SK-N-SH treated with all-trans-retinoic acid at 6 μM for 48 hours (cell line): ENCODE measurements at regions not wholly inside any gene's neighbourhood (a gene's known extent, or its start where the extent isn't known, plus 50 kb on each side); places are given as distances from the start of the nearest gene placed in this dataset.
"Not testable (repeated sequence)": the region's sequence is repeated elsewhere in the genome, so short reads cannot be mapped to it uniquely, and the experiment has no call there.

Experiments used
- ATAC-seq: fragments of 200-7000 bp; cut with Tn5 transposase; 3 replicates; pipeline ENCODE4 v1.9.1; 2020; ENCODE audit warnings: mild to moderate bottlenecking, moderate library complexity
- ARNTL ChIP-seq: fragments of 450-650 bp; formaldehyde crosslinking; IDR thresholded peaks from 2 replicates; pipeline ENCODE4 v1.5.0; 2020; ENCODE audit warnings: low read depth, mild to moderate bottlenecking, moderate library complexity, borderline replicate concordance
- BACH2 ChIP-seq: fragments of 250-450 bp; sonication (Bioruptor Pico); IDR thresholded peaks from 2 replicates; pipeline ENCODE4 v1.9.0; 2021; ENCODE audit warnings: mild to moderate bottlenecking, borderline replicate concordance
- CREB5 ChIP-seq: fragments of 250-450 bp; sonication (Bioruptor Pico); IDR thresholded peaks from 2 replicates; pipeline ENCODE4 v1.5.1; 2020; ENCODE audit warnings: low read depth, mild to moderate bottlenecking, moderate library complexity
- CSDC2 ChIP-seq: fragments of 250-450 bp; sonication (Bioruptor Pico); IDR thresholded peaks from 2 replicates; pipeline ENCODE4 v1.5.0; 2020; ENCODE audit warnings: mild to moderate bottlenecking, moderate library complexity
- CSRNP3 ChIP-seq: fragments of 250-450 bp; sonication (Bioruptor Pico); IDR thresholded peaks from 2 replicates; pipeline ENCODE4 v1.5.1; 2021; ENCODE audit warnings: mild to moderate bottlenecking, moderate library complexity
- ESRRG ChIP-seq: fragments of 250-450 bp; sonication (Bioruptor Pico); IDR thresholded peaks from 2 replicates; pipeline ENCODE4 v1.6.1; 2021; ENCODE audit warnings: mild to moderate bottlenecking
- GLIS3 ChIP-seq: fragments of 250-450 bp; sonication (Bioruptor Pico); IDR thresholded peaks from 2 replicates; pipeline ENCODE4 v1.5.0; 2020; ENCODE audit warnings: mild to moderate bottlenecking, moderate library complexity
- ISL1 ChIP-seq: fragments of 250-450 bp; sonication (Bioruptor Pico); IDR thresholded peaks from 2 replicates; pipeline ENCODE4 v2.1.2; 2022; ENCODE audit warnings: mild to moderate bottlenecking, moderate library complexity
- OSR1 ChIP-seq: fragments of 250-450 bp; sonication (Bioruptor Pico); IDR thresholded peaks from 2 replicates; pipeline ENCODE4 v1.8.0; 2022; ENCODE audit warnings: moderate library complexity, mild to moderate bottlenecking, inconsistent platforms
- PATZ1 ChIP-seq: fragments of 250-450 bp; sonication (Bioruptor Pico); IDR thresholded peaks from 2 replicates; pipeline ENCODE4 v1.8.0; 2020; ENCODE audit warnings: mild to moderate bottlenecking, moderate library complexity, borderline replicate concordance
- POU6F1 ChIP-seq: fragments of 250-450 bp; sonication (Bioruptor Pico); IDR thresholded peaks from 2 replicates; pipeline ENCODE4 v1.8.0; 2021; ENCODE audit warnings: low read depth, mild to moderate bottlenecking, moderate library complexity, borderline replicate concordance
- RARB ChIP-seq: fragments of 250-450 bp; sonication (Bioruptor Pico); IDR thresholded peaks from 2 replicates; pipeline ENCODE4 v1.8.0; 2021; ENCODE audit warnings: mild to moderate bottlenecking, moderate library complexity
- SNAI2 ChIP-seq: fragments of 250-450 bp; sonication (Bioruptor Pico); IDR thresholded peaks from 2 replicates; pipeline ENCODE4 v1.5.0; 2020; ENCODE audit warnings: mild to moderate bottlenecking, moderate library complexity
- TCF4 ChIP-seq: fragments of 250-450 bp; sonication (Bioruptor Pico); IDR thresholded peaks from 2 replicates; pipeline ENCODE4 v1.8.0; 2021; ENCODE audit warnings: mild to moderate bottlenecking, moderate library complexity, borderline replicate concordance
- TOX ChIP-seq: fragments of 250-450 bp; sonication (Bioruptor Pico); IDR thresholded peaks from 2 replicates; pipeline ENCODE4 v1.8.0; 2021; ENCODE audit warnings: mild to moderate bottlenecking, moderate library complexity, borderline replicate concordance
- TSHZ2 ChIP-seq: fragments of 250-450 bp; sonication (Bioruptor Pico); IDR thresholded peaks from 2 replicates; pipeline ENCODE4 v1.5.0; 2020; ENCODE audit warnings: mild to moderate bottlenecking, moderate library complexity
- ZC3H10 ChIP-seq: fragments of 250-450 bp; sonication (Bioruptor Pico); IDR thresholded peaks from 2 replicates; pipeline ENCODE4 v1.5.1; 2021; ENCODE audit warnings: mild to moderate bottlenecking, moderate library complexity
- ZFP3 ChIP-seq: fragments of 250-450 bp; sonication (Bioruptor Pico); IDR thresholded peaks from 2 replicates; pipeline ENCODE4 v1.5.0; 2020; ENCODE audit warnings: mild to moderate bottlenecking, moderate library complexity
- ZFP30 ChIP-seq: fragments of 450-650 bp; formaldehyde crosslinking; IDR thresholded peaks from 2 replicates; pipeline ENCODE4 v1.5.0; 2022; ENCODE audit warnings: mild to moderate bottlenecking, moderate library complexity
- ZNF70 ChIP-seq: fragments of 450-650 bp; formaldehyde crosslinking; IDR thresholded peaks from 2 replicates; pipeline ENCODE4 v1.5.0; 2020; ENCODE audit warnings: mild to moderate bottlenecking, moderate library complexity
- ZNF8 ChIP-seq: fragments of 450-650 bp; formaldehyde crosslinking; IDR thresholded peaks from 2 replicates; pipeline ENCODE4 v1.5.0; 2020; ENCODE audit warnings: mild to moderate bottlenecking, moderate library complexity

- TF ChIP-seq GLIS3 = no peak
- TF ChIP-seq TSHZ2 (CRISPR knock-in tag) = no peak
- TF ChIP-seq BACH2 (CRISPR knock-in tag) = no peak
- no peak for TF ChIP-seq ZNF70
- TF ChIP-seq CSDC2 = no peak
- no peak for TF ChIP-seq CREB5 (CRISPR knock-in tag)
- TF ChIP-seq TOX (CRISPR knock-in tag) = no peak
- no peak for TF ChIP-seq ZNF8 (CRISPR knock-in tag)
- no peak for TF ChIP-seq RARB
- no peak for TF ChIP-seq OSR1 (CRISPR knock-in tag)
- TF ChIP-seq POU6F1 (CRISPR knock-in tag) = no peak
- TF ChIP-seq ZC3H10 (CRISPR knock-in tag) = no peak
- no peak for TF ChIP-seq ZFP30 (CRISPR knock-in tag)
- no peak for TF ChIP-seq PATZ1 (CRISPR knock-in tag)
- no peak for TF ChIP-seq CSRNP3 (CRISPR knock-in tag)
- TF ChIP-seq SNAI2 (CRISPR knock-in tag) = no peak
- no peak for TF ChIP-seq ESRRG (CRISPR knock-in tag)
- TF ChIP-seq, all 23 proteins: peak for 0
- no peak for ATAC-seq
Observed at GRCh38 chr7:80026766-80027165, 107.9 kb upstream of the GNAI1 start.

- ATAC-seq = not testable (repeated sequence)
Observed at GRCh38 chr7:80020277-80020676, 114.4 kb upstream of the GNAI1 start.

- not testable (repeated sequence) for ATAC-seq
Observed at GRCh38 chr7:80019809-80020207, 114.8 kb upstream of the GNAI1 start.

- peak; percentile 98 for ATAC-seq
- TF ChIP-seq CSRNP3 (CRISPR knock-in tag) = no peak
- no peak for TF ChIP-seq TCF4 (CRISPR knock-in tag)
- TF ChIP-seq ISL1 (CRISPR knock-in tag) = no peak
- TF ChIP-seq ZFP3 (CRISPR knock-in tag) = no peak
- no peak for TF ChIP-seq ZNF8 (CRISPR knock-in tag)
- no peak for TF ChIP-seq ARNTL
- no peak for TF ChIP-seq ZFP30 (CRISPR knock-in tag)
- no peak for TF ChIP-seq OSR1 (CRISPR knock-in tag)
- TF ChIP-seq CSDC2 = no peak
- no peak for TF ChIP-seq TSHZ2 (CRISPR knock-in tag)
- no peak for TF ChIP-seq TOX (CRISPR knock-in tag)
Observed at GRCh38 chr7:80018941-80019808, 115.5 kb upstream of the GNAI1 start.
